Naive thymus-derived CD4-positive, alpha-beta T cell (primary cell): ENCODE measurements at regions not wholly inside any gene's neighbourhood (a gene's known extent, or its start where the extent isn't known, plus 50 kb on each side); places are given as distances from the start of the nearest gene placed in this dataset.

Experiments used
- ATAC-seq: fragments of 150-1000 bp; cut with Tn5 transposase; 2 replicates; pipeline ENCODE4 v1.10.0; 2021; ENCODE audit warnings: mild to moderate bottlenecking, moderate library complexity
- CTCF ChIA-PET: fragments of 350-600 bp; sonication (Branson Sonifier 250); formaldehyde crosslinking; loops from one replicate; lab custom pipeline; 2021; ENCODE audit warnings: antibody characterized with exemption; lab: Charles Lee
- POLR2A ChIA-PET: fragments of 350-600 bp; sonication (Branson Sonifier 250); formaldehyde crosslinking; loops from one replicate; lab custom pipeline; 2021; ENCODE audit warnings: antibody characterized with exemption, inconsistent platforms; lab: Charles Lee
- DNase-seq, 9 donors: peaks; one replicate each; pipeline versions ENCODE4 v3.0.0 to v3.0.0-alpha.2; 2020 to 2022; ENCODE audit warnings: mixed read lengths in 1 of 9
- H3K27ac ChIP-seq: one replicate; pipeline ENCODE4 v1.7.0; 2013; ENCODE audit warnings: mild to moderate bottlenecking, low read depth, low read length, moderate library complexity
- H3K27me3 ChIP-seq, 2 donors: one replicate each; pipeline ENCODE4 v1.7.0; 2013; ENCODE audit warnings: low read length in 2 of 2, mild to moderate bottlenecking in 2 of 2, moderate library complexity in 2 of 2; ENCODE audit not compliant: control insufficient read depth in 2 of 2, insufficient read depth in 2 of 2
- H3K36me3 ChIP-seq, 3 experiments: 1 replicate in 2 of 3; 2 replicates in 1 of 3; pipeline ENCODE4 v1.7.0; 2013; ENCODE audit warnings: low read length in 3 of 3, mild to moderate bottlenecking in 3 of 3, moderate library complexity in 1 of 3; ENCODE audit not compliant: insufficient read depth in 3 of 3, control insufficient read depth in 2 of 3
- H3K4me1 ChIP-seq, 2 donors: one replicate each; pipeline ENCODE4 v1.7.0; 2013; ENCODE audit warnings: low read length in 2 of 2, mild to moderate bottlenecking in 2 of 2, moderate library complexity in 1 of 2; ENCODE audit not compliant: control insufficient read depth in 2 of 2, insufficient read depth in 2 of 2
- H3K4me3 ChIP-seq: 2 replicates; pipeline ENCODE4 v1.7.0; 2013; ENCODE audit warnings: mild to moderate bottlenecking, low read length
- H3K9me3 ChIP-seq, 3 experiments: 1 replicate in 2 of 3; 2 replicates in 1 of 3; pipeline ENCODE4 v1.7.0; 2013; ENCODE audit warnings: low read length in 3 of 3; ENCODE audit not compliant: control insufficient read depth in 2 of 3
- H3K27ac Mint-ChIP-seq, 9 donors: one replicate each; pipeline ENCODE4 v1.8.0; 2020 to 2022; ENCODE audit warnings: mixed read lengths in 9 of 9, mild to moderate bottlenecking in 8 of 9, moderate library complexity in 5 of 9, inconsistent platforms in 2 of 9
- H3K27me3 Mint-ChIP-seq, 5 donors: one replicate each; pipeline ENCODE4 v1.8.0; 2021 to 2022; ENCODE audit warnings: mixed read lengths in 5 of 5, mild to moderate bottlenecking in 1 of 5
- H3K36me3 Mint-ChIP-seq, 5 donors: one replicate each; pipeline ENCODE4 v1.8.0; 2020 to 2022; ENCODE audit warnings: mixed read lengths in 5 of 5, mild to moderate bottlenecking in 3 of 5, inconsistent platforms in 1 of 5
- H3K4me1 Mint-ChIP-seq, 7 donors: one replicate each; pipeline ENCODE4 v1.8.0; 2020 to 2022; ENCODE audit warnings: mixed read lengths in 7 of 7, mild to moderate bottlenecking in 3 of 7, inconsistent platforms in 1 of 7
- H3K4me3 Mint-ChIP-seq, 10 donors: one replicate each; pipeline ENCODE4 v1.8.0; 2020 to 2022; ENCODE audit warnings: mild to moderate bottlenecking in 10 of 10, mixed read lengths in 10 of 10, moderate library complexity in 6 of 10, inconsistent platforms in 2 of 10
- H3K9me3 Mint-ChIP-seq, 11 donors: one replicate each; pipeline ENCODE4 v1.8.0; 2020 to 2022; ENCODE audit warnings: mixed read lengths in 11 of 11, mild to moderate bottlenecking in 4 of 11, inconsistent platforms in 1 of 11, moderate library complexity in 1 of 11
- intact Hi-C, 2 donors: fragments of 100-400 bp; cut with micrococcal nuclease; formaldehyde crosslinking; loops; one replicate each; pipeline ENCODE4 v1.15.1; 2023

DNA sequence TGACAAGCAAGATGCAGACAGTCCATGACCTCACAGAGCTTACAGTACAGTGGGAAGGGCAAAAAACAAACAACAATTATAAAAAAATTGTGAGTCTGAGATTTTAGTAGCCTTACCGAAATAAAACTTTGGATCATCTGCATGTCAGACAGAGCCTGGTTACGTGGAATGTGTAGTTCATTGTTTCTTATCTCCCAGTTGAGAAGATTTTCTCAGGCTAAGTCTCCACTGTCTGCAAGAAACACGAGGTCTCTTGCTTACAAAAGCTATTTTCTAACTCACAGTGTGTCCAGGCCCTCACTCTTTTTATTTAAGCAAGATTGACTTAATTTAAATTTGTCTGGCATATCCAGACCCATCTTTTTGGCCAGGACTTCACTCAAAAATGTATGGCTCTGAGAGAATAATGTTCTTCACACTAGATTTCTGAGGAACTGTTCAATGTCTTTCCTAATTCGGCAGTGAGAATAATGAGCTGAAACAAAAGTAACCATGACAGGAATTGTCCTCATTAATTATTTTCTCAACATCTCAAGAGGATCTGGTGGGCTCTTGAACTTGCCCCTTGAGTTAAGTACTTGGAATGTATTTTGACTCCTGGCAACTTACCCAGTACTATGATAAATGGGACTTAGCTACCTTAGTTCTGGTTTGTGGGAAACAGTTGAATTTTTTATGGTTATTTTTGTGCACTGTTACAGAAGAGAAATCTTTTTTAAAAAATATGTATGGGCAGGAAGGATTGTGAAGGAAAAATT, 265.1 kb upstream of the COL8A1 start:
- H3K4me3 Mint-ChIP-seq = no peak overlapping the region
- Histone ChIP-seq H3K27me3 (no peaks in the 10 kb centered on the region), H3K27ac (no peak overlapping the region), H3K36me3 (no peaks in the 10 kb centered on the region), H3K9me3 (no peaks in the 10 kb centered on the region), H3K4me3 (no peak overlapping the region), H3K4me1 (no peaks in the 10 kb centered on the region)
- ATAC-seq (no peak), DNase-seq (no peak)
- ChIA-PET CTCF (no interaction called here), POLR2A (no interaction called here)
- H3K9me3 Mint-ChIP-seq = peaks cover 0 to 27% (median 4%) of the 10 kb centered on the region in 11 donors
- no peaks in the 10 kb centered on the region for H3K36me3 Mint-ChIP-seq
- H3K4me1 Mint-ChIP-seq = no peaks in the 10 kb centered on the region
- H3K27ac Mint-ChIP-seq = no peak overlapping the region
- intact Hi-C loops = no loop called here
- no peaks in the 10 kb centered on the region for H3K27me3 Mint-ChIP-seq

DNA sequence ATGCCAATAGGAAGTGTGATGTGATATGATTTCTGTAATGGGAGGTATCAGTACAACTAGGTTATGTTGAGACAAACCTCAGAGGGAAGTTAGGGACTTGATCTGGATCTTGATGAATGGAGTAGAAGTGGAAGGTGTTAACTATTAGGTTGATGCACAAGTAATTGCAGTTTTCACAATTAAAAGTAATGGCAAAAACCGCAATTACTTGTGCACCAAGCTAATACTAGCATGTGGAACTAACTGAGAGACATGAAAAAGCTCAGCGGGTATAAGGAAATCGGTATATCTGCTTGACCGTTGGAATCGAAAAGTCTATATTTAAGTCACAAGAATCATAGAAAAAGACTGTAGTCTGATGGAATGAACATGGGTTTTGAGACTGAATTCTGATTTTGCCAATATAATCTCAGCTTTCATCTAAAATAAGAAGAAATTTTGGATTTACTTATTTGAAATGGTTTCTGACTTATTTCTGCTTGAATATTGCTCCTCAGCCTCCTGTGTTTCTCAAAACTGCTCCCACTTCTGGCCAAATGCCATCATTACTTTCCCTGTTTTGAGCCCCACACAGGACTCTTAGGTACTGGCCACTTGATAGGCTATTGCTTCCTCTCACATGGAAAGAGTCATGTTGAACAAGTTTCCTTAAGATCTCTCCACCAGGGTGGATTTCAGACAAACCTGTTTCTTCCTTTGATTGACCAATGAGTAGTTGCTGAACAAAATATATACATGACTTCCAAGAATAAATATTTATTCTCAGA, 271.5 kb upstream of the COL8A1 start:
- no peaks in the 10 kb centered on the region for H3K27me3 Mint-ChIP-seq
- Histone ChIP-seq H3K27ac (no peak overlapping the region), H3K36me3 (no peaks in the 10 kb centered on the region), H3K4me3 (no peak overlapping the region), H3K4me1 (no peaks in the 10 kb centered on the region), H3K9me3 (no peaks in the 10 kb centered on the region), H3K27me3 (no peaks in the 10 kb centered on the region)
- no peak overlapping the region for H3K4me3 Mint-ChIP-seq
- peaks cover 0 to 18% (median 2%) of the 10 kb centered on the region in 11 donors for H3K9me3 Mint-ChIP-seq
- H3K27ac Mint-ChIP-seq = no peak overlapping the region
- ATAC-seq (no peak), DNase-seq (no peak)
- ChIA-PET CTCF (no interaction called here), POLR2A (no interaction called here)
- no peaks in the 10 kb centered on the region for H3K4me1 Mint-ChIP-seq
- intact Hi-C loops = no loop called here
- no peaks in the 10 kb centered on the region for H3K36me3 Mint-ChIP-seq

DNA sequence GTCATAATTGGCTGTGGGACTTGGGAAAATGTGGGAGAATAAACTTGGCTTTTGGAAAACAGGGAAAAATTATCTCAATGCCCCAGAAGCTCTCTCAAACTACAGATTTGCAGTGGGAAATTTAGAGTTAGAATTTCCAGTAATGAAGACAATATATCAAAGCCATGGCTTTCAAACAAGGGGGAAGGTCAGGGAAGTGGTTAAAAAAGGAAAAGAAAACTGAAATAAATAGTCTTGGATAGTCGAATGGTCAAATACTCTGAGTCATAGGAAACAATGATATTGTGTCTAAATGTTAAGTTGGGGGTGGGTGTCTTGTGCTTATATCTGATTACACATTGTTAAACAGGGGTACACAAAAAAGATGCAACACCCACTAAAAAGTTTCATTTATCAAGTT, 272.4 kb upstream of the COL8A1 start:
- intact Hi-C loops = no loop called here
- CTCF ChIA-PET = no interaction called here
- H3K36me3 ChIP-seq = no peaks in the 10 kb centered on the region
- H3K4me3 ChIP-seq = no peak overlapping the region
- Mint-ChIP-seq H3K36me3 (no peaks in the 10 kb centered on the region), H3K27me3 (no peaks in the 10 kb centered on the region), H3K9me3 (peaks cover 0 to 16% (median 0%) of the 10 kb centered on the region in 11 donors), H3K4me1 (no peaks in the 10 kb centered on the region), H3K4me3 (no peak overlapping the region), H3K27ac (no peak overlapping the region)
- no peak for DNase-seq
- POLR2A ChIA-PET = no interaction called here
- no peaks in the 10 kb centered on the region for H3K4me1 ChIP-seq
- H3K27me3 ChIP-seq = no peaks in the 10 kb centered on the region
- H3K27ac ChIP-seq = no peak overlapping the region
- no peak for ATAC-seq
- H3K9me3 ChIP-seq = no peaks in the 10 kb centered on the region

DNA sequence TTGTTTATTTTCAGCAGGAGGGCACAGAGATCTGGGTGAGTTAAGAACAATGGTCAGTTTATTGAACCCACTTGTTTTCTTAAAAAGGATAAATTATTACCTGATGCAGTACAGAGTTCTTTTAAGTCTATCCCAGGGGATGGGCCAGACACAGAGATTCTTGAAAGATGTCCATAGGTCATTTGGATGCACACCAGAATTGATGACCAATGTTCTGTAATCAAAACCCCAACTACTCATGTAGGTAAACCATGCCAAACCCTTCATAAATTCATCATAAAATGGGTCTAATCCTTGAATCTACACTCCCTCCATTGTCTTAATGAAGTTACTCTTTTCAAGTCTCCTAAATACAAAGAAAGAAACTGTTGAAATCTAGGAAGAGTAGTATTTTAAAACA, 273.0 kb upstream of the COL8A1 start:
- POLR2A ChIA-PET = no interaction called here
- H3K27ac Mint-ChIP-seq = no peak overlapping the region

DNA sequence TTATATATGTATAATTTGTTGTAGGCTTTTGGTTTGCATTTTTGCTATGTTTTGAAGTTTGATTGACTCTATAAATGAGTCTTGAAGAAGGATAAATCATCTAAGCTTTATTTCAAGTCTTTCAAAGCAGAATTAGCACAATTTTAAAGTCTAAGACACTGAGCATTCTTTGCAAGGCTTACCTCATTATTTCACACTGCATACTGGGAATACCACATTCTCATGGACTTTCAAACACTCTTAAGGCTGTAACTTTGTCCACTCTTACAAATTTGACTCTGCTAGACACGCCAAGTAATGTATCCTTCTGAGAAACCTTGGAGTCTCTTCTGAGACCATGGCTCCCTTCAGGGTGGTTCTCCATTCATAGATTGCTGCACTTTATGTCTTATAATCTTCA, 281.3 kb upstream of the COL8A1 start:
- intact Hi-C loops = no loop called here
- H3K4me3 Mint-ChIP-seq = no peak overlapping the region
- no peaks in the 10 kb centered on the region for H3K27me3 Mint-ChIP-seq

More for the DNA sequence above, 273.0 kb upstream of the COL8A1 start:
- Histone ChIP-seq H3K27ac (no peak overlapping the region), H3K27me3 (no peaks in the 10 kb centered on the region), H3K4me3 (no peak overlapping the region), H3K36me3 (no peaks in the 10 kb centered on the region), H3K4me1 (no peaks in the 10 kb centered on the region), H3K9me3 (no peaks in the 10 kb centered on the region)
- Mint-ChIP-seq H3K9me3 (peaks cover 0 to 16% (median 0%) of the 10 kb centered on the region in 11 donors), H3K36me3 (no peaks in the 10 kb centered on the region), H3K27me3 (no peaks in the 10 kb centered on the region), H3K4me1 (no peaks in the 10 kb centered on the region), H3K4me3 (no peak overlapping the region)
- CTCF ChIA-PET = no interaction called here
- DNase-seq = no peak
- intact Hi-C loops = no loop called here
- no peak for ATAC-seq

DNA sequence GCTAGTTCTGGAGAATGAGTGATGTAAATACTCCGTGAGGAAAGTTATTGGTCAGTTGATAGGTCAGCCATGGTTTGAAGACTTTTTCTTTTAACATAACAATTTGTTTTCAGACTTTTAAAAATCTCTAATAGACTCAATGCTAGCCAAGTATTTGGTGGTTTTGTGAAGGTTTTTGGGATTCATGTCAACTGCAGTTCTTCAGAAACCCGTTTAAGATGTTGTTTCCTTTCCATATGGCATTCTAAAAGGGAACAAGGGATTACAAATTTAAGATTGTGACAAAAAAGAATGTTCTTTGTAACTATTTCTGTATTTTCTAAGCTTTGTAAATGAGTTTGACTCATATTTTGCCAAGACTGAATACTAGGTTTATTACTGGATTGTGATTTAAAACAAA, 281.7 kb upstream of the COL8A1 start:
- Mint-ChIP-seq H3K9me3 (peaks cover 0 to 5% (median 0%) of the 10 kb centered on the region in 11 donors), H3K4me1 (no peaks in the 10 kb centered on the region), H3K27ac (no peak overlapping the region), H3K27me3 (no peaks in the 10 kb centered on the region), H3K4me3 (no peak overlapping the region), H3K36me3 (no peaks in the 10 kb centered on the region)
- DNase-seq (no peak), ATAC-seq (no peak)
- H3K36me3 ChIP-seq = no peaks in the 10 kb centered on the region
- no peak overlapping the region for H3K27ac ChIP-seq
- no peaks in the 10 kb centered on the region for H3K9me3 ChIP-seq
- H3K4me3 ChIP-seq = no peak overlapping the region
- ChIA-PET POLR2A (no interaction called here), CTCF (no interaction called here)
- intact Hi-C loops = no loop called here
- no peaks in the 10 kb centered on the region for H3K4me1 ChIP-seq
- no peaks in the 10 kb centered on the region for H3K27me3 ChIP-seq

More for the DNA sequence above, 281.3 kb upstream of the COL8A1 start:
- peaks cover 0 to 6% (median 0%) of the 10 kb centered on the region in 11 donors for H3K9me3 Mint-ChIP-seq
- no peaks in the 10 kb centered on the region for H3K9me3 ChIP-seq
- no peaks in the 10 kb centered on the region for H3K4me1 Mint-ChIP-seq
- H3K27me3 ChIP-seq = no peaks in the 10 kb centered on the region
- no peaks in the 10 kb centered on the region for H3K36me3 Mint-ChIP-seq
- no peaks in the 10 kb centered on the region for H3K36me3 ChIP-seq
- DNase-seq (no peak), ATAC-seq (no peak)
- ChIA-PET CTCF (no interaction called here), POLR2A (no interaction called here)
- no peak overlapping the region for H3K4me3 ChIP-seq
- H3K4me1 ChIP-seq = no peaks in the 10 kb centered on the region
- no peak overlapping the region for H3K27ac ChIP-seq
- no peak overlapping the region for H3K27ac Mint-ChIP-seq

DNA sequence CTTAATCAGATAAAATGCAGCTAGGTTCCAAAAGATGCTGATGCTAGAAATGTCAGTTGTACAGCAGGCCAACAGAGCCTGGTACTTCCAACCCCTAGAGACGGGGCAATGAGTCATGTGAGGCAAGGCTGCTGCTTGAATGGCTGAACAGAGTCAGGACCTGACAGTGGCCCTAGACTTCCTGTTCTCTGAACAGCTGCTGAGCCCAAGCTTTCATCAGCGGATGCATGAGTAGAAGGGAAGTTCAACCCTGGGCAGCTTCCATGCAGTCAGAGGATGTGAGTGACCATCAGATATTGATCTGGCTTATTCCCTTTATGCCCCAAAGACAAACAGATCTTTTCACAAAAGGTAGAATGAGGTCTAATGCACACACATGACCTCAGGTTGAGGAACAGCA, 282.9 kb upstream of the COL8A1 start:
- ATAC-seq (no peak), DNase-seq (no peak)
- Histone ChIP-seq H3K4me3 (no peak overlapping the region), H3K9me3 (no peaks in the 10 kb centered on the region), H3K27ac (no peak overlapping the region), H3K4me1 (no peaks in the 10 kb centered on the region), H3K27me3 (no peaks in the 10 kb centered on the region), H3K36me3 (no peaks in the 10 kb centered on the region)
- no peaks in the 10 kb centered on the region for H3K27me3 Mint-ChIP-seq
- H3K36me3 Mint-ChIP-seq = no peaks in the 10 kb centered on the region
- intact Hi-C loops = no loop called here
- POLR2A ChIA-PET = no interaction called here
- H3K4me3 Mint-ChIP-seq = no peak overlapping the region
- H3K27ac Mint-ChIP-seq = no peak overlapping the region
- peaks cover 0 to 10% (median 0%) of the 10 kb centered on the region in 11 donors for H3K9me3 Mint-ChIP-seq
- H3K4me1 Mint-ChIP-seq = no peaks in the 10 kb centered on the region
- CTCF ChIA-PET = no interaction called here
